GM18907 (cell line): ENCODE measurements at regions not wholly inside any gene's neighbourhood (a gene's known extent, or its start where the extent isn't known, plus 50 kb on each side); places are given as distances from the start of the nearest gene placed in this dataset.

Experiments used
- ATAC-seq: cut with Tn5 transposase; IDR thresholded peaks from one replicate; pipeline ENCODE4 v1.9.1; 2021; ENCODE audit warnings: mild to moderate bottlenecking, moderate library complexity; ENCODE audit not compliant: unreplicated experiment

GRCh38 chr2:20559277-20559676 lies 91.6 kb downstream of the HS1BP3 start:
- ATAC-seq: no peak

GRCh38 chr2:20560011-20560410 lies 90.9 kb downstream of the HS1BP3 start:
- ATAC-seq: no peak

GRCh38 chr2:20560891-20561636 lies 89.8 kb downstream of the HS1BP3 start:
- no peak for ATAC-seq

- no peak for ATAC-seq
These were observed 89.1 kb downstream of the HS1BP3 start for GRCh38 chr2:20561637-20562454.

- ATAC-seq: no peak
These were observed 88.2 kb downstream of the HS1BP3 start for GRCh38 chr2:20562540-20563225.

- ATAC-seq: no peak
These were observed 87.6 kb downstream of the HS1BP3 start for GRCh38 chr2:20563251-20563650.

- no peak for ATAC-seq
These were observed 87.1 kb downstream of the HS1BP3 start for GRCh38 chr2:20563833-20564232.

GRCh38 chr2:20565101-20565622 lies 85.7 kb downstream of the HS1BP3 start:
- no peak for ATAC-seq

- ATAC-seq: no peak
These were observed 85.2 kb downstream of the HS1BP3 start for GRCh38 chr2:20565623-20566236.

GRCh38 chr2:20566331-20566730 lies 84.6 kb downstream of the HS1BP3 start:
- no peak for ATAC-seq

GRCh38 chr2:20567159-20567925 lies 83.6 kb downstream of the HS1BP3 start:
- no peak for ATAC-seq
